Mesendoderm (in vitro differentiated cells): ENCODE measurements at regions not wholly inside any gene's neighbourhood (a gene's known extent, or its start where the extent isn't known, plus 50 kb on each side); places are given as distances from the start of the nearest gene placed in this dataset.

Source experiments
- DNase-seq: peaks from one replicate; pipeline ENCODE4 v3.0.0; 2013
- H2AK5ac ChIP-seq: 2 replicates; pipeline ENCODE4 v1.6.1; 2013; ENCODE audit warnings: low read length, inconsistent platforms
- H2BK120ac ChIP-seq: 2 replicates; pipeline ENCODE4 v1.6.1; 2013; ENCODE audit warnings: low read depth, mild to moderate bottlenecking, low read length, moderate library complexity, mixed read lengths
- H2BK15ac ChIP-seq: replicated peaks from 2 replicates; pipeline ENCODE4 v1.6.1; 2013; ENCODE audit warnings: low read depth, mild to moderate bottlenecking, moderate library complexity
- H2BK5ac ChIP-seq: 2 replicates; pipeline ENCODE4 v1.6.1; 2013; ENCODE audit warnings: low read length, inconsistent platforms
- H3K18ac ChIP-seq: 2 replicates; pipeline ENCODE4 v1.6.1; 2013; ENCODE audit warnings: mild to moderate bottlenecking, low read length, mixed read lengths
- H3K23ac ChIP-seq: one replicate; pipeline ENCODE4 v1.6.1; 2013; ENCODE audit warnings: low read length
- H3K27ac ChIP-seq: 2 replicates; pipeline ENCODE4 v1.5.1; 2013; ENCODE audit warnings: low read depth, mild to moderate bottlenecking, inconsistent platforms, low read length, moderate library complexity
- H3K27me3 ChIP-seq: 2 replicates; pipeline ENCODE4 v1.6.1; 2013; ENCODE audit warnings: low read length, control low read depth, mild to moderate bottlenecking, inconsistent platforms; ENCODE audit not compliant: insufficient read depth, poor library complexity
- H3K36me3 ChIP-seq: 2 replicates; pipeline ENCODE4 v1.6.1; 2013; ENCODE audit warnings: low read length, inconsistent platforms; ENCODE audit not compliant: control insufficient read depth, insufficient read depth
- H3K4ac ChIP-seq: one replicate; pipeline ENCODE4 v1.6.1; 2013; ENCODE audit warnings: low read depth, mild to moderate bottlenecking, low read length, moderate library complexity
- H3K4me1 ChIP-seq: 2 replicates; pipeline ENCODE4 v1.6.1; 2013; ENCODE audit warnings: low read depth, low read length, inconsistent platforms; ENCODE audit not compliant: control insufficient read depth
- H3K4me2 ChIP-seq: 2 replicates; pipeline ENCODE4 v1.6.1; 2013; ENCODE audit warnings: low read length
- H3K4me3 ChIP-seq: 2 replicates; pipeline ENCODE4 v1.5.1; 2013; ENCODE audit warnings: mild to moderate bottlenecking, low read length
- H3K56ac ChIP-seq: one replicate; pipeline ENCODE4 v1.6.1; 2013; ENCODE audit warnings: low read length
- H3K79me1 ChIP-seq: 2 replicates; pipeline ENCODE4 v1.6.1; 2013; ENCODE audit warnings: low read length, inconsistent platforms
- H3K79me2 ChIP-seq: 2 replicates; pipeline ENCODE4 v1.6.1; 2013; ENCODE audit warnings: mild to moderate bottlenecking, low read length; ENCODE audit not compliant: control insufficient read depth, insufficient read depth
- H3K9ac ChIP-seq: 2 replicates; pipeline ENCODE4 v1.6.1; 2013; ENCODE audit warnings: low read length, inconsistent platforms
- H4K5ac ChIP-seq: one replicate; pipeline ENCODE4 v1.6.1; 2013; ENCODE audit warnings: low read length
- H4K8ac ChIP-seq: one replicate; pipeline ENCODE4 v1.6.1; 2013; ENCODE audit warnings: low read depth, mild to moderate bottlenecking, control low read depth, low read length, moderate library complexity
- WGBS: extraction: QIAGEN DNeasy Blood & Tissue Kit; methylation state at CpG from one replicate; pipeline ENCODE4 v1.1.7; 2013; ENCODE audit warnings: low lambda C conversion rate, missing lambda C conversion rate; ENCODE audit not compliant: insufficient coverage; ENCODE audit errors: extremely low coverage; 5-methylcytosine and 5-hydroxymethylcytosine counted together

- no peaks in the 10 kb centered on the region for H3K79me2 ChIP-seq
- H2BK5ac ChIP-seq = no peak overlapping the region
- no peak overlapping the region for H3K27ac ChIP-seq
- no peak overlapping the region for H3K4me2 ChIP-seq
- no peak overlapping the region for H4K8ac ChIP-seq
- H3K36me3 ChIP-seq = no peaks in the 10 kb centered on the region
- no peak overlapping the region for H3K4ac ChIP-seq
- no peak for DNase-seq
- no peak overlapping the region for H4K5ac ChIP-seq
- no peak overlapping the region for H3K4me3 ChIP-seq
- no peak overlapping the region for H3K9ac ChIP-seq
- no peak overlapping the region for H2BK15ac ChIP-seq
- H3K27me3 ChIP-seq = no peaks in the 10 kb centered on the region
- peaks cover 7% of the 10 kb centered on the region for H3K4me1 ChIP-seq
- H3K56ac ChIP-seq = no peak overlapping the region
- H3K23ac ChIP-seq = no peak overlapping the region
- H2BK120ac ChIP-seq = no peak overlapping the region
- no peak overlapping the region for H2AK5ac ChIP-seq
- H3K79me1 ChIP-seq = no peaks in the 10 kb centered on the region
- no CpG with 5 or more reads among the region's 4 CpGs for WGBS
- H3K18ac ChIP-seq = no peak overlapping the region
Measured at GRCh38 chr5:169531631-169532030, 51.9 kb upstream of the SPDL1 start.

GRCh38 chr5:169527863-169528262 is 55.7 kb upstream of the SPDL1 start:
- H3K4me3 ChIP-seq = no peak overlapping the region
- no peak overlapping the region for H2AK5ac ChIP-seq
- peaks cover 7% of the 10 kb centered on the region for H3K4me1 ChIP-seq
- H3K18ac ChIP-seq = no peak overlapping the region
- H2BK15ac ChIP-seq = no peak overlapping the region
- no peak overlapping the region for H3K4me2 ChIP-seq
- H3K9ac ChIP-seq = no peak overlapping the region
- H3K27me3 ChIP-seq = no peaks in the 10 kb centered on the region
- no peak overlapping the region for H4K5ac ChIP-seq
- H3K79me1 ChIP-seq = no peaks in the 10 kb centered on the region
- DNase-seq = no peak
- no peak overlapping the region for H3K23ac ChIP-seq
- H3K79me2 ChIP-seq = no peaks in the 10 kb centered on the region
- H2BK120ac ChIP-seq = no peak overlapping the region
- no peak overlapping the region for H3K27ac ChIP-seq
- H3K4ac ChIP-seq = no peak overlapping the region
- H4K8ac ChIP-seq = no peak overlapping the region
- no peak overlapping the region for H3K56ac ChIP-seq
- H2BK5ac ChIP-seq = no peak overlapping the region
- no peaks in the 10 kb centered on the region for H3K36me3 ChIP-seq

- H4K5ac ChIP-seq = no peak overlapping the region
- H3K23ac ChIP-seq = no peak overlapping the region
- H2BK15ac ChIP-seq = no peak overlapping the region
- no peak overlapping the region for H3K27ac ChIP-seq
- H3K27me3 ChIP-seq = no peaks in the 10 kb centered on the region
- WGBS = no CpG with 5 or more reads among the region's 2 CpGs
- H3K36me3 ChIP-seq = no peaks in the 10 kb centered on the region
- H2BK120ac ChIP-seq = no peak overlapping the region
- no peak overlapping the region for H2BK5ac ChIP-seq
- no peak overlapping the region for H3K9ac ChIP-seq
- H3K79me1 ChIP-seq = no peaks in the 10 kb centered on the region
- H3K4ac ChIP-seq = no peak overlapping the region
- peaks cover 7% of the 10 kb centered on the region for H3K4me1 ChIP-seq
- H3K18ac ChIP-seq = no peak overlapping the region
- no peak overlapping the region for H3K56ac ChIP-seq
- no peak overlapping the region for H3K4me3 ChIP-seq
- no peak overlapping the region for H3K4me2 ChIP-seq
- no peak overlapping the region for H4K8ac ChIP-seq
- DNase-seq = no peak
- no peaks in the 10 kb centered on the region for H3K79me2 ChIP-seq
- no peak overlapping the region for H2AK5ac ChIP-seq
Measured at GRCh38 chr5:169527066-169527465, 56.5 kb upstream of the SPDL1 start.

- Histone ChIP-seq H3K27ac (no peak overlapping the region), H3K4me1 (no peaks in the 10 kb centered on the region), H4K5ac (no peak overlapping the region), H2BK5ac (no peak overlapping the region), H3K36me3 (no peaks in the 10 kb centered on the region), H3K79me2 (no peaks in the 10 kb centered on the region), H3K56ac (no peak overlapping the region), H3K23ac (no peak overlapping the region), H3K27me3 (no peaks in the 10 kb centered on the region), H2BK120ac (no peak overlapping the region), H3K79me1 (no peaks in the 10 kb centered on the region), H2AK5ac (no peak overlapping the region), H2BK15ac (no peak overlapping the region), H3K4ac (no peak overlapping the region), H4K8ac (no peak overlapping the region), H3K4me2 (no peak overlapping the region), H3K18ac (no peak overlapping the region), H3K4me3 (no peak overlapping the region), H3K9ac (no peak overlapping the region)
- no CpG with 5 or more reads among the region's 3 CpGs for WGBS
- no peak for DNase-seq
Measured at GRCh38 chr5:169522851-169523250, 60.7 kb upstream of the SPDL1 start.

- Histone ChIP-seq H4K5ac (no peak overlapping the region), H4K8ac (no peak overlapping the region), H3K27ac (no peak overlapping the region), H3K4me1 (no peaks in the 10 kb centered on the region), H3K23ac (no peak overlapping the region), H3K36me3 (no peaks in the 10 kb centered on the region), H2BK15ac (no peak overlapping the region), H3K79me2 (no peaks in the 10 kb centered on the region), H3K79me1 (no peaks in the 10 kb centered on the region), H3K18ac (no peak overlapping the region), H3K56ac (no peak overlapping the region), H2AK5ac (no peak overlapping the region), H3K9ac (no peak overlapping the region), H2BK120ac (no peak overlapping the region), H3K4me3 (no peak overlapping the region), H3K27me3 (no peaks in the 10 kb centered on the region), H3K4ac (no peak overlapping the region), H2BK5ac (no peak overlapping the region), H3K4me2 (no peak overlapping the region)
- DNase-seq = no peak
- no CpG with 5 or more reads among the region's 7 CpGs for WGBS
Measured at GRCh38 chr5:169521366-169521983, 62.1 kb upstream of the SPDL1 start.

- no peak overlapping the region for H4K8ac ChIP-seq
- no peak overlapping the region for H3K23ac ChIP-seq
- no peaks in the 10 kb centered on the region for H3K79me1 ChIP-seq
- no peaks in the 10 kb centered on the region for H3K27me3 ChIP-seq
- H3K18ac ChIP-seq = no peak overlapping the region
- H2AK5ac ChIP-seq = no peak overlapping the region
- DNase-seq = no peak
- no peaks in the 10 kb centered on the region for H3K79me2 ChIP-seq
- H3K36me3 ChIP-seq = no peaks in the 10 kb centered on the region
- H2BK5ac ChIP-seq = no peak overlapping the region
- no peak overlapping the region for H4K5ac ChIP-seq
- H3K4me2 ChIP-seq = no peak overlapping the region
- no peak overlapping the region for H3K27ac ChIP-seq
- H3K4ac ChIP-seq = no peak overlapping the region
- H3K9ac ChIP-seq = no peak overlapping the region
- H2BK15ac ChIP-seq = no peak overlapping the region
- H3K4me1 ChIP-seq = no peaks in the 10 kb centered on the region
- no peak overlapping the region for H2BK120ac ChIP-seq
- H3K4me3 ChIP-seq = no peak overlapping the region
- H3K56ac ChIP-seq = no peak overlapping the region
Measured at GRCh38 chr5:169519358-169519757, 64.2 kb upstream of the SPDL1 start.
